ENCODE measurements at regions not wholly inside any gene's neighbourhood (a gene's known extent, or its start where the extent isn't known, plus 50 kb on each side); places are given as distances from the start of the nearest gene placed in this dataset.

- Histone ChIP-seq H3K27ac (ENCODE audit: low read depth, low read length, poor library complexity, severe bottlenecking) (no peak overlapping the region), H3K9me3 (ENCODE audit: low read length) (no peaks in the 10 kb centered on the region), H3K4me1 (ENCODE audit: insufficient read depth, low read length, severe bottlenecking) (no peaks in the 10 kb centered on the region), H3K4me3 (ENCODE audit: low read depth, low read length, poor library complexity, severe bottlenecking) (no peak overlapping the region), H3F3A (ENCODE audit: insufficient read depth, low read length) (no peaks in the 10 kb centered on the region), H2AFZ (ENCODE audit: low read length) (no peak overlapping the region), H3K27me3 (ENCODE audit: insufficient read depth, low read length) (no peaks in the 10 kb centered on the region), H3K9me2 (ENCODE audit: low read depth, low read length) (no peaks in the 10 kb centered on the region), H3K9ac (ENCODE audit: low read length) (no peak overlapping the region), H3K4me2 (ENCODE audit: low read length) (no peak overlapping the region), H4K20me1 (ENCODE audit: insufficient read depth, low read length) (no peaks in the 10 kb centered on the region), H3K79me2 (ENCODE audit: insufficient read depth, low read length) (no peaks in the 10 kb centered on the region), H3K36me3 (ENCODE audit: insufficient read depth, low read length) (no peaks in the 10 kb centered on the region)
- TF ChIP-seq EZH2 (IDR thresholded peaks at IDR 0.05; ENCODE audit: borderline replicate concordance, low read length), result no peak
Measured at GRCh38 chrX:148146121-148146520, 165.0 kb downstream of the FMR1NB start.

GRCh38 chrX:148156986-148157385 lies 175.8 kb downstream of the FMR1NB start:
- TF ChIP-seq EZH2 (IDR thresholded peaks at IDR 0.05; ENCODE audit: borderline replicate concordance, low read length) (no peak), CTCF (IDR thresholded peaks at IDR 0.05; ENCODE audit: low read length) (no peak)
- no peak overlapping the region for H2AFZ ChIP-seq (ENCODE audit: low read length)
- H3K9me3 ChIP-seq (ENCODE audit: low read length), result no peaks in the 10 kb centered on the region
- H3K4me3 ChIP-seq (ENCODE audit: low read depth, low read length, poor library complexity, severe bottlenecking), result no peak overlapping the region
- no peaks in the 10 kb centered on the region for H3K79me2 ChIP-seq (ENCODE audit: insufficient read depth, low read length)
- no peaks in the 10 kb centered on the region for H3K27me3 ChIP-seq (ENCODE audit: insufficient read depth, low read length)
- no peaks in the 10 kb centered on the region for H3K4me1 ChIP-seq (ENCODE audit: insufficient read depth, low read length, severe bottlenecking)
- no peak overlapping the region for H3K27ac ChIP-seq (ENCODE audit: low read depth, low read length, poor library complexity, severe bottlenecking)
- no peak overlapping the region for H3K4me2 ChIP-seq (ENCODE audit: low read length)
- H3K9ac ChIP-seq (ENCODE audit: low read length), result no peak overlapping the region
- H3K9me2 ChIP-seq (ENCODE audit: low read depth, low read length), result no peaks in the 10 kb centered on the region
- H3K36me3 ChIP-seq (ENCODE audit: insufficient read depth, low read length), result no peaks in the 10 kb centered on the region
- H4K20me1 ChIP-seq (ENCODE audit: insufficient read depth, low read length), result no peaks in the 10 kb centered on the region
- no peaks in the 10 kb centered on the region for H3F3A ChIP-seq (ENCODE audit: insufficient read depth, low read length)

- no peak overlapping the region for H3K4me3 ChIP-seq (ENCODE audit: low read depth, low read length, poor library complexity, severe bottlenecking)
- no peaks in the 10 kb centered on the region for H3K9me3 ChIP-seq (ENCODE audit: low read length)
- H4K20me1 ChIP-seq (ENCODE audit: insufficient read depth, low read length), result no peaks in the 10 kb centered on the region
- TF ChIP-seq EZH2 (IDR thresholded peaks at IDR 0.05; ENCODE audit: borderline replicate concordance, low read length) (no peak), CTCF (IDR thresholded peaks at IDR 0.05; ENCODE audit: low read length) (no peak)
- H2AFZ ChIP-seq (ENCODE audit: low read length), result no peak overlapping the region
- H3K9me2 ChIP-seq (ENCODE audit: low read depth, low read length), result no peaks in the 10 kb centered on the region
- no peaks in the 10 kb centered on the region for H3K79me2 ChIP-seq (ENCODE audit: insufficient read depth, low read length)
- H3K27ac ChIP-seq (ENCODE audit: low read depth, low read length, poor library complexity, severe bottlenecking), result no peak overlapping the region
- no peak overlapping the region for H3K4me2 ChIP-seq (ENCODE audit: low read length)
- H3K4me1 ChIP-seq (ENCODE audit: insufficient read depth, low read length, severe bottlenecking), result no peaks in the 10 kb centered on the region
- H3K36me3 ChIP-seq (ENCODE audit: insufficient read depth, low read length), result no peaks in the 10 kb centered on the region
- no peak overlapping the region for H3K9ac ChIP-seq (ENCODE audit: low read length)
- H3F3A ChIP-seq (ENCODE audit: insufficient read depth, low read length), result no peaks in the 10 kb centered on the region
- H3K27me3 ChIP-seq (ENCODE audit: insufficient read depth, low read length), result no peaks in the 10 kb centered on the region
Measured at GRCh38 chrX:148159796-148160195, 178.7 kb downstream of the FMR1NB start.

GRCh38 chrX:148161701-148162100 lies 180.6 kb downstream of the FMR1NB start:
- Histone ChIP-seq H4K20me1 (ENCODE audit: insufficient read depth, low read length) (no peaks in the 10 kb centered on the region), H3K79me2 (ENCODE audit: insufficient read depth, low read length) (no peaks in the 10 kb centered on the region), H3K4me3 (ENCODE audit: low read depth, low read length, poor library complexity, severe bottlenecking) (no peak overlapping the region), H3K27me3 (ENCODE audit: insufficient read depth, low read length) (no peaks in the 10 kb centered on the region), H3K4me2 (ENCODE audit: low read length) (no peak overlapping the region), H3K9ac (ENCODE audit: low read length) (no peak overlapping the region), H3F3A (ENCODE audit: insufficient read depth, low read length) (no peaks in the 10 kb centered on the region), H3K36me3 (ENCODE audit: insufficient read depth, low read length) (no peaks in the 10 kb centered on the region), H3K4me1 (ENCODE audit: insufficient read depth, low read length, severe bottlenecking) (no peaks in the 10 kb centered on the region), H2AFZ (ENCODE audit: low read length) (no peak overlapping the region), H3K27ac (ENCODE audit: low read depth, low read length, poor library complexity, severe bottlenecking) (no peak overlapping the region), H3K9me2 (ENCODE audit: low read depth, low read length) (no peaks in the 10 kb centered on the region), H3K9me3 (ENCODE audit: low read length) (no peaks in the 10 kb centered on the region)
- TF ChIP-seq EZH2 (IDR thresholded peaks at IDR 0.05; ENCODE audit: borderline replicate concordance, low read length), result no peak
- TF ChIP-seq CTCF (IDR thresholded peaks at IDR 0.05; ENCODE audit: low read length), result no peak

Measured in OCI-LY1 (cell line).